Keratinocyte (primary cell): ENCODE measurements at regions not wholly inside any gene's neighbourhood (a gene's known extent, or its start where the extent isn't known, plus 50 kb on each side); places are given as distances from the start of the nearest gene placed in this dataset.

ENCODE experiments used
- DNase-seq: peaks from one replicate; pipeline ENCODE4 v3.0.0-alpha.2; 2011; ENCODE audit warnings: low read depth, missing footprints, low spot score
- FAIRE-seq: peaks from 2 replicates; lab custom pipeline; 2011; peaks lifted over from hg19 to GRCh38; lab: Jason Lieb, UNC
- H2AFZ ChIP-seq: 2 replicates; pipeline ENCODE4 v1.6.0; 2012; ENCODE audit warnings: low read length, control low read depth, inconsistent platforms; ENCODE audit not compliant: control insufficient read depth
- H3K27ac ChIP-seq: 2 replicates; pipeline ENCODE4 v1.5.1; 2011; ENCODE audit warnings: low read length; ENCODE audit not compliant: control insufficient read depth, insufficient read depth
- H3K27me3 ChIP-seq: 3 replicates; pipeline ENCODE4 v1.6.0; 2011; ENCODE audit warnings: low read length; ENCODE audit not compliant: control insufficient read depth, insufficient read depth; ENCODE audit errors: extremely low read depth
- H3K36me3 ChIP-seq, 2 experiments: 2 replicates in 1 of 2; 3 replicates in 1 of 2; pipeline ENCODE4 v1.5.1; 2011; ENCODE audit warnings: low read length in 2 of 2, mild to moderate bottlenecking in 1 of 2; ENCODE audit not compliant: control insufficient read depth in 2 of 2, insufficient read depth in 2 of 2; ENCODE audit errors: extremely low read depth in 1 of 2
- H3K4me1 ChIP-seq: 3 replicates; pipeline ENCODE4 v1.5.1; 2011; ENCODE audit warnings: low read length; ENCODE audit not compliant: control insufficient read depth, insufficient read depth; ENCODE audit errors: extremely low read depth
- H3K4me2 ChIP-seq: 3 replicates; pipeline ENCODE4 v1.6.0; 2011; ENCODE audit warnings: low read depth, low read length; ENCODE audit not compliant: control insufficient read depth, insufficient read depth; ENCODE audit errors: extremely low read depth
- H3K4me3 ChIP-seq, 3 experiments: fragments of 200-600 bp in 1 of 3; sonication (generic) in 1 of 3; 2 replicates in 2 of 3; 3 replicates in 1 of 3; pipeline ENCODE4 v1.5.1; 2011 to 2016; ENCODE audit warnings: low read length in 3 of 3, mild to moderate bottlenecking in 3 of 3, control low read depth in 2 of 3, inconsistent platforms in 1 of 3, low read depth in 1 of 3, mixed read lengths in 1 of 3, mixed run types in 1 of 3, moderate library complexity in 1 of 3; ENCODE audit not compliant: control insufficient read depth in 2 of 3, insufficient read depth in 2 of 3; ENCODE audit errors: extremely low read depth in 1 of 3
- H3K79me2 ChIP-seq: 2 replicates; pipeline ENCODE4 v1.6.0; 2012; ENCODE audit warnings: low read length; ENCODE audit not compliant: control insufficient read depth, insufficient read depth
- H3K9ac ChIP-seq: 3 replicates; pipeline ENCODE4 v1.6.0; 2011; ENCODE audit warnings: low read length; ENCODE audit not compliant: control insufficient read depth, insufficient read depth; ENCODE audit errors: extremely low read depth
- H3K9me1 ChIP-seq: 3 replicates; pipeline ENCODE4 v1.6.0; 2011; ENCODE audit warnings: low read length; ENCODE audit not compliant: control insufficient read depth, insufficient read depth; ENCODE audit errors: extremely low read depth
- H3K9me3 ChIP-seq: 2 replicates; pipeline ENCODE4 v1.5.1; 2012; ENCODE audit warnings: low read depth, low read length; ENCODE audit not compliant: control insufficient read depth
- H4K20me1 ChIP-seq: 3 replicates; pipeline ENCODE4 v1.6.0; 2011; ENCODE audit warnings: low read length; ENCODE audit not compliant: control insufficient read depth, insufficient read depth; ENCODE audit errors: extremely low read depth
- EZH2 ChIP-seq: IDR thresholded peaks from one replicate; pipeline ENCODE4 v1.6.1; 2012; ENCODE audit warnings: inconsistent platforms, mild to moderate bottlenecking, low read length, moderate library complexity
- dilution Hi-C: fragments of 300-500 bp; cut with MboI; formaldehyde crosslinking; loops from one replicate; pipeline ENCODE4 v1.7.0; 2020; ENCODE audit warnings: low sequenced_read_pairs; ENCODE audit not compliant: extremely low pct_ligation_motif_present
- TF ChIP-seq, protein P1 (sequence below), 3 experiments: IDR thresholded peaks in 1 of 3; conservative IDR thresholded peaks in 1 of 3; optimal IDR thresholded peaks in 1 of 3; 2 replicates in 2 of 3; 3 replicates in 1 of 3; pipeline versions ENCODE3 to v1.5.1; 2011; ENCODE audit warnings: low read length in 3 of 3, mild to moderate bottlenecking in 3 of 3, moderate library complexity in 2 of 3, control low read depth in 1 of 3, inconsistent platforms in 1 of 3; ENCODE audit not compliant: insufficient read depth in 2 of 3; ENCODE audit errors: extremely low read depth in 1 of 3

- dilution Hi-C loops: no loop called here
- H2AFZ ChIP-seq: no peak overlapping the region
- no peaks in the 10 kb centered on the region for H3K79me2 ChIP-seq
- no peaks in the 10 kb centered on the region for H3K9me1 ChIP-seq
- no peak overlapping the region for H3K4me3 ChIP-seq
- no peak overlapping the region for H3K4me2 ChIP-seq
- no peaks in the 10 kb centered on the region for H3K36me3 ChIP-seq
- H4K20me1 ChIP-seq: no peaks in the 10 kb centered on the region
- H3K4me1 ChIP-seq: no peaks in the 10 kb centered on the region
- H3K9ac ChIP-seq: no peak overlapping the region
- FAIRE-seq (no peak), DNase-seq (no peak)
- no peak for TF ChIP-seq EZH2
- TF ChIP-seq, protein P1, sequence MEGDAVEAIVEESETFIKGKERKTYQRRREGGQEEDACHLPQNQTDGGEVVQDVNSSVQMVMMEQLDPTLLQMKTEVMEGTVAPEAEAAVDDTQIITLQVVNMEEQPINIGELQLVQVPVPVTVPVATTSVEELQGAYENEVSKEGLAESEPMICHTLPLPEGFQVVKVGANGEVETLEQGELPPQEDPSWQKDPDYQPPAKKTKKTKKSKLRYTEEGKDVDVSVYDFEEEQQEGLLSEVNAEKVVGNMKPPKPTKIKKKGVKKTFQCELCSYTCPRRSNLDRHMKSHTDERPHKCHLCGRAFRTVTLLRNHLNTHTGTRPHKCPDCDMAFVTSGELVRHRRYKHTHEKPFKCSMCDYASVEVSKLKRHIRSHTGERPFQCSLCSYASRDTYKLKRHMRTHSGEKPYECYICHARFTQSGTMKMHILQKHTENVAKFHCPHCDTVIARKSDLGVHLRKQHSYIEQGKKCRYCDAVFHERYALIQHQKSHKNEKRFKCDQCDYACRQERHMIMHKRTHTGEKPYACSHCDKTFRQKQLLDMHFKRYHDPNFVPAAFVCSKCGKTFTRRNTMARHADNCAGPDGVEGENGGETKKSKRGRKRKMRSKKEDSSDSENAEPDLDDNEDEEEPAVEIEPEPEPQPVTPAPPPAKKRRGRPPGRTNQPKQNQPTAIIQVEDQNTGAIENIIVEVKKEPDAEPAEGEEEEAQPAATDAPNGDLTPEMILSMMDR (optimal IDR thresholded peaks at IDR 0.05 in 1 of 3, IDR thresholded peaks at IDR 0.05 in 1 of 3, conservative IDR thresholded peaks at IDR 0.05 in 1 of 3; ENCODE audit: extremely low read depth in 1 of 3, insufficient read depth in 2 of 3, low read length in 3 of 3): no peak
- H3K27me3 ChIP-seq: no peaks in the 10 kb centered on the region
- no peaks in the 10 kb centered on the region for H3K9me3 ChIP-seq
- no peak overlapping the region for H3K27ac ChIP-seq
Observed at GRCh38 chr7:124387056-124387455, 354.2 kb upstream of the TMEM229A start.

GRCh38 chr7:124379296-124379695 is 346.4 kb upstream of the TMEM229A start:
- Histone ChIP-seq H3K79me2 (no peaks in the 10 kb centered on the region), H3K9me1 (no peaks in the 10 kb centered on the region), H3K36me3 (no peaks in the 10 kb centered on the region), H3K27ac (no peak overlapping the region), H3K4me1 (no peaks in the 10 kb centered on the region), H2AFZ (no peak overlapping the region), H3K4me2 (no peak overlapping the region), H3K9ac (no peak overlapping the region), H3K27me3 (no peaks in the 10 kb centered on the region), H3K4me3 (no peak overlapping the region), H4K20me1 (no peaks in the 10 kb centered on the region), H3K9me3 (no peaks in the 10 kb centered on the region)
- dilution Hi-C loops: no loop called here
- FAIRE-seq (no peak), DNase-seq (no peak)
- TF ChIP-seq EZH2: no peak
- TF ChIP-seq, protein P1 (optimal IDR thresholded peaks at IDR 0.05 in 1 of 3, IDR thresholded peaks at IDR 0.05 in 1 of 3, conservative IDR thresholded peaks at IDR 0.05 in 1 of 3; ENCODE audit: extremely low read depth in 1 of 3, insufficient read depth in 2 of 3, low read length in 3 of 3): no peak
